HS-27A (cell line): ENCODE measurements at regions not wholly inside any gene's neighbourhood (a gene's known extent, or its start where the extent isn't known, plus 50 kb on each side); places are given as distances from the start of the nearest gene placed in this dataset.

Experiments used
- DNase-seq: peaks from one replicate; pipeline ENCODE4 v3.0.0-alpha.2; 2012; ENCODE audit warnings: low read depth, missing footprints

GRCh38 chr4:25531272-25531671, 124.4 kb upstream of the SLC34A2 start:
- no peak for DNase-seq

- DNase-seq = no peak
Observed at GRCh38 chr4:25532591-25532990, 123.1 kb upstream of the SLC34A2 start.

GRCh38 chr4:25533256-25533655, 122.4 kb upstream of the SLC34A2 start:
- no peak for DNase-seq

DNA sequence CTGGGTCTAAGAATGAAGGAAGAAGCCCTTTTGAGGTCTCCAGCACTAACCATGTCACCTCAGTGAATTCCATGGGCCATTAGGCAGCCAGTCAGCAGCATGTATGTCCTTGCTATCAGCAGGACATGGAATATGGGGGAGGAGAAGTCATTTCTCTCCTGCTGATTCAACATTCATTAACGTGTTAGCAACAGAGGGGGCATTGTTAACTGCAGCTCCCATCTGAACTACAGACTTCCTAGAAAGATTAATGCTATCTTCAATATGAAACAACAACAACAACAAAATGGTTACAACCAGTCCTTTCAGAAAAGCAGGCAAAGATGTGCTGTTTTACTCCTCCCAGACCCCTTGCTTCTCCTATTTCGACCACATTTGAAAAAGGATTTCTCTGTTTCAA, 120.4 kb upstream of the SLC34A2 start:
- no peak for DNase-seq

GRCh38 chr4:25535701-25536473, 119.8 kb upstream of the SLC34A2 start:
- DNase-seq = no peak

GRCh38 chr4:25536564-25537320, 118.9 kb upstream of the SLC34A2 start:
- DNase-seq = no peak

DNA sequence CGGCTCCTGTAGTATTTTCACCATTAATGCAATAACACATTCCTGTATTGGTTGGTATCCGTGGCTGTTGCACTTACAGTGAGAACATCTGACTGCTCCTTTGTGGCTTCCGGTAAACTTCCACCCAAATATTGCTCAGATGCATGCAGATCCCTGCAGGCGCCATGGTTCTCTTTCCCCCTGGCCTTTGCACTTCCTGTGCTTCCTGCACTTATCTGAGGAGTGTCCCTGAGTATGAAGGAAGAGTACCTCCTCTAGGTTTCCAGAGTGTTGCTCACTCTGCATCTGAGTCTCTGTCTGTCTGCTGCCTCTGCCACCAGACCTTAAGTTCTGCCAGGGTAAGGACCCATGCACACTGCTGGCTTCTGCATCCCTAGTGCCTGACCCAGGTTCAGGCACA, 117.2 kb upstream of the SLC34A2 start:
- DNase-seq = no peak

DNA sequence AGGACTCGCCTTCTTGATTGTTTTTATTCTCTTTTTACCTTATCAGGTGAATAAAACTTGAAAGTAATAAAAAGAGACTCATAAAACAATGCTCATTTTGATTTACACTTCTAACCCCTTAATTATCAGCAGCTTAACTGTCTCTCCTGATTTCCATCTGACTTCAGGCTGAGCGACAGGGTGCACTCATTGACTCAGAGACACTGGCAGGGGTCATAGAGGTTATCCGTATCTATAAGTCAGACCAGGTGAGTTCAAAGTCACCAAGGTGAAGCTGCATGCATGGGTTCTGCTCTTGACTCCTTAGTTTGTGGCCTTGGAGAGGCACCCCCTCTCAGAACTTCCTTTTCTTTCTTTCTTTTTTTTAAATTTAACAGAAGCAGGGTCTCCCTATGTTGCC, 116.4 kb upstream of the SLC34A2 start:
- no peak for DNase-seq

DNA sequence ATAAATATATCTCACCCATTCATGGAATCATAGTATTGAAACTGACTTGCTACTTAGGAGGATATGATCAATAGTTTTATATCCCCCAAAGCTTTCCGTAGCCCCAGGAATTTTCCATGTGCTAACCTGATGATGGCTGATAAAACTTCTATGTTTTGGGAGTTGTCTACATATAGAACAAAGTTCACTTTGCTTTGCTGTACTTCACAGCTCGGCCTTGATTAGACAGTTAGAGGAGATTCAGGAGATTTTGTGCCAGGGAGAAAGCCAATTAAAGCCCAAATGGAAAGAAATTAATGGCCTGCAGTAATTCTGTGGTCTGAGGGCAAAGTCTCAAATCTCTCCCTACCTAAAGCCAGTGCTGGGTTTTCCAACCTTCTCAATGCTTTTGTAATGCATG, 114.9 kb upstream of the SLC34A2 start:
- DNase-seq = no peak

DNA sequence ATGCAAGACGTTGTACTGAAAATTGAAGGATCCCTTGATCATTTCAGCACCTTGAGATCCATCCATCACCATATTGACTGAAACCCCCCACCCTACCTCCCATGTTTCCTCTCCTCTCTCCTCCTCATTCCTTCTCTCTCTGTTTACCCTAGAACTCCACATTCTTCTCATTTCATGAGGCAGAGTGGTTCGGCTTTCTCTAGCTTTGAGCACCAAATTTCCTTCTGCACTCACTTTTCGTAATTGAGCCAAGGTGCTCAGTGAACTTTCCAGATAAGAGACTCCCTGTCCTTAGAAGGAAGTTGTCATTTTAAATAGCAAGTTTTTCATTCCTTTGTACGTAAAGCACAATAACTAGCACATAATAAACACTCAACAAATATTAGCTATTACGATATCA, 108.3 kb upstream of the SLC34A2 start:
- no peak for DNase-seq

DNA sequence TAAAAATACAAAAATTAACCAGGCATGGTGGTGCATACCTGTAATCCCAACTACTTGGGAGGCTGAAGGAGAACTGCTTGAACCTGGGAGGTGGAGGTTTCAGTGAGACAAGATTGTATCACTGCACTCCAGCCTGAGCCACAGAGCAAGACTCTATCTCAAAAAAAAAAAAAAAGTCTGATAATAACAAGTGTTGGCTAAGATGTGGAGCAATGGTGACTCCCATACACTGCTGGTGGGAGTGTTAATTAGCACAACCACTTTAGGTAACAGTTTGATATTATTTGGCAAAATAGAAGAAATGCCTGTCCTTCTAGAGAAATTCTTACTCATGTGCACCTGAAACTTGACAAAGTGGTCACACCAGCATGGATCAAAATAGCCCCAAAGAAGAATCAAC, 106.2 kb upstream of the SLC34A2 start:
- no peak for DNase-seq

DNA sequence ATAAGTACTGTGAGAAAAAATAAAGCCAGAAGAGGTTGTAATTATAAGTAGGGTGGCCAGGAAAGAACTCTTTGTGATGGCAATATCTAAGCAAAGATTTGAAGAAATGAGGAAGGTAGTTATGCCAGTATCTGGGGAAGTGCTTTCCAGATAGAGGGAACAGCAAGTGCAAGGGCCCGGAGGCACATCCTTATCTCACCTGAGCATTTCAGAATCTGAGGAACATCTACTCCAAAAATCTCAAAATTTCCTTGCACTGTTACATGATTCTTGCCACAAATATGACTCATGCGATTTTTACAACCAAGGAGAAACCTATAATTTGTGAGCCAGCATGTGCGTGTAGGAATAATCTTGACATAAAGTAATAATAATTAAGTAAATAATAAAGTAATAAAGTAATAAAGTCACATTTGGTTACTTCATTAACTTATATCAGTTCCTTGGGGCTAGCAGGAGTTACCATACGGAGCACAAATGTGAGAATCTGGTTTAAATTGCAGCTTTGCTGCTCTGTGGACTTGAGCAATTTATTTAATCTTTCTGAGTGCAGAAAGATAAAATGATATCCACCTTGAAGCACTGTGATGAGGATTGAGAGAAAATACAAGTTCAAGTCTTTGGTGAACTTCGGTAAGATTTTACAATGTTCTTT, 105.1 kb upstream of the SLC34A2 start:
- no peak for DNase-seq

DNA sequence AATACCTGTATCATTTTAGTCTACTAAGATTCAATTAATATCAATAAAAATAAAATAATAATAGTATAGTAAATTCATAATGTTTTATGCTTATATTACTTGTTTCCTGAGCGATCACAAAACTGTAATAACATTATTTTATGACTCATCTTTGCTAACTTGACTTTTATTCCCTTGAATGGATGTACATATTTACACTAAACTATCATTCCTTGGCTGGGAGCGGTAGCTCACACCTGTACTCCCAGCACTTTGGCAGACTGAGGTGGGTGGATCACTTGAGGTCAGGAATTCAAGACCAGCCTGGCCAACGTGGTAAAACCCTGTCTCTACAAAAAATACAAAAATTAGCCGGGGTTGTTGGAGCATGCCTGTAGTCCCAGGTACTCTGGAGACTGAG, 104.0 kb upstream of the SLC34A2 start:
- DNase-seq = no peak

- DNase-seq = no peak
Observed at GRCh38 chr4:25552580-25553271, 102.9 kb upstream of the SLC34A2 start.

- DNase-seq = no peak
Observed at GRCh38 chr4:25559508-25559907, 96.1 kb upstream of the SLC34A2 start.

DNA sequence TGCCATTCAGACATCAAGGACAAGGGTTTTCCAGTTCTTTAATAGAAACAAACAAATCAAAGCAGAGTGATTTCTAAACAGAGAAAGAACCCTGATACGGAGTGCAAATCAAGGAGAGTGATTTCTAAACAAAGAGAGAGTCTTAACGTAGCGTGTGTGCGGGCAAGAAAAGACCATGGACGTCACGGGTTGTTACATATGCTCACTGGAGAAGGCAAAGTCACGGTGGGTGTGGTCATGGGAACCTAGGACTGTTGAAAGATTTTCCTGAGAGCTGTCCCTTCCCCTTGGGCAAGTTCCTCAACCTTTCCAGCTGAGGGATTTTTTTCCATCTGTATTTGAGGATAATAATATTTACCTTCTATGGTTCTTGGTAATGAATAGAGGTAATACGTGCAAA, 95.0 kb upstream of the SLC34A2 start:
- DNase-seq = no peak

GRCh38 chr4:25563071-25563564, 92.5 kb upstream of the SLC34A2 start:
- DNase-seq = no peak

DNA sequence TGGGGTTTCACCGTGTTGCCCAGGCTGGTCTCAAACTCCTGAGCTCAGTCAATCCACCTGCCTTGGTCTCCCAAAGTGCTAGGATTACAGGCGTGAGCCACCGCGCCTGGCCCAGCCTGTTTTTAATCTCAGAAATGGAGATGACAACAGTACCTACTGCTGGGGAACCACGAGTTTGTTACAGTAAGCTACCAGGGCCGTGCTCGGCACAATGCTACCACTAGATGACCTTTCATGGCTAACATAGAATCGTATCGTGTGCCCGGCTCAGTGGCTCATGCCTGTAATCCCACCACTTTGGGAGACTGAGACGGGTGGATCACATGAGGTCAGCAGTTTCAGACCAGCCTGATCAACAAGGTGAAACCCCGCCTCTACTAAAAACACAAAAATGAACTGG, 90.8 kb upstream of the SLC34A2 start:
- no peak for DNase-seq

DNA sequence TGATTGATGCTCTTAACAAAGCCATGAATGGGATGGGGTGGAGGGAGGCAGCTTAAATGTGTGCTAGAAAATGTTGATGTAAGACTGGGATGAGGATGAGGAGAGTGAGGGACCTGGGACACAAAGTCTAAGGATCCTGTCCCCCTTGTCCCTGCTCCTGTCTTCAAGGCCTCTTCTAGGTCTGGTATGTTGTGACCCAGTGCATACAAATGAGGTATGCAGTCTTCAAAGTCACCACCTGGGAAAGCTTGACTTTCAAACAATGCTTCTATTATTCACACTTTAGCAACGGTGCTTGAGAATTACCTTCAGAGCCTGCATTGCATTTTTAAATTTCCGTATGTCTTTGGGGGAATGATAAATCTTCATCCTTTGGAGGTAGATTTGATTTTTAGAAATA, 88.4 kb upstream of the SLC34A2 start:
- no peak for DNase-seq

GRCh38 chr4:25569716-25570115, 85.9 kb upstream of the SLC34A2 start:
- no peak for DNase-seq

- DNase-seq = no peak
Observed at GRCh38 chr4:25575611-25576010, 80.0 kb upstream of the SLC34A2 start.

DNA sequence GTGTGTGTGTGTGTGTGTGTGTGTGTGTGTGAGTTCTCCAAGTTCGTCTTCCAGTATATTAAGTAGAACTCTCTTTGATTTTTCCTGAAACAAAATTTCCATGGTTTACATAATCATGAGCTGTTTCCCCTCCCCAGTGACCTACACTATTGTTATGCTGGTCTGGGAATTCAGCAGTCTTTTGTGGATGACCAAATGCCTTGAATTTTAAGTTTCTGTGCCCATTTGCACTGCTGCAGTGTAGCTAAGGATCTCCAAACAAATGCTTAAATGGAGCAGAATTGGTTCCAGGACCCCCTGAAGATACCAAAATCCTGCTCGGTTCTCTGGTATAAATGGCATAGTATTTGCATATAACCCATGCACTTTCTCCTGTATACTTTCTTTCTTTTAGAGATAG, 77.2 kb upstream of the SLC34A2 start:
- no peak for DNase-seq
